Upper lobe of left lung (tissue), 6 donors: ENCODE measurements at regions not wholly inside any gene's neighbourhood (a gene's known extent, or its start where the extent isn't known, plus 50 kb on each side); places are given as distances from the start of the nearest gene placed in this dataset.
A peak's percentile ranks its signal among the peaks of the same experiment; 100 is the strongest.

Experiments used
- ATAC-seq, 2 donors: fragments of 200-7000 bp; cut with Tn5 transposase; one replicate each; pipeline ENCODE4 v1.9.1; 2022; ENCODE audit warnings: mild to moderate bottlenecking in 2 of 2, moderate library complexity in 2 of 2; ENCODE audit not compliant: low FRiP score in 2 of 2
- DNase-seq, 2 donors: peaks; one replicate each; pipeline ENCODE4 v3.0.0-alpha.2; 2019 to 2020
- H3K27ac ChIP-seq, 4 donors: fragments of 200-600 bp; sonication (generic); one replicate each; pipeline ENCODE4 v1.5.1; 2016 to 2019
- H3K27me3 ChIP-seq, 4 donors: fragments of 200-600 bp; sonication (generic); one replicate each; pipeline ENCODE4 v1.5.1; 2017 to 2019
- H3K36me3 ChIP-seq, 4 donors: fragments of 200-600 bp; sonication (generic); one replicate each; pipeline ENCODE4 v1.5.1; 2016 to 2019
- H3K4me1 ChIP-seq, 4 donors: fragments of 200-600 bp; sonication (generic); one replicate each; pipeline ENCODE4 v1.5.1; 2018 to 2019
- H3K4me3 ChIP-seq, 4 donors: fragments of 200-600 bp; sonication (generic); one replicate each; pipeline ENCODE4 v1.5.1; 2017 to 2019; ENCODE audit warnings: mild to moderate bottlenecking in 2 of 4, moderate library complexity in 1 of 4
- H3K9me3 ChIP-seq, 4 donors: fragments of 200-600 bp; sonication (generic); one replicate each; pipeline ENCODE4 v1.5.1; 2018 to 2019
- EP300 ChIP-seq, 4 donors: sonication (generic); formaldehyde crosslinking; IDR thresholded peaks; one replicate each; pipeline ENCODE4 v1.5.1; 2017; ENCODE audit warnings: antibody characterized with exemption in 4 of 4, control low read depth in 2 of 4
- POLR2A ChIP-seq, 4 donors: fragments of 450-650 bp; IDR thresholded peaks; one replicate each; pipeline ENCODE4 v1.5.1; 2016 to 2017; ENCODE audit warnings: antibody characterized with exemption in 4 of 4, mild to moderate bottlenecking in 2 of 4
- POLR2AphosphoS5 ChIP-seq, 2 donors: sonication (generic); formaldehyde crosslinking; IDR thresholded peaks; one replicate each; pipeline ENCODE4 v1.5.1; 2017; ENCODE audit warnings: antibody characterized with exemption in 2 of 2
- WGBS, 2 donors: methylation state at CpG; one replicate each; pipeline ENCODE4 v1.1.5; 2017 to 2018; 5-methylcytosine and 5-hydroxymethylcytosine counted together
- TF ChIP-seq, protein P1 (sequence below), 6 experiments: fragments of 450-650 bp in 4 of 6; fragments of 200-600 bp in 2 of 6; sonication (generic) in 2 of 6; IDR thresholded peaks; one replicate each; pipeline ENCODE4 v1.5.1; 2016 to 2019; ENCODE audit warnings: antibody characterized with exemption in 6 of 6
- donor health status: DM: no; HTN: no; CAD: no; lungs with moderate emphysema.
- donor health status: DM: no; HTN: yes; CAD: no; lungs with severe emphysema.

GRCh38 chr17:36661047-36661666 is 59.8 kb downstream of the MRM1 start:
- DNase-seq (no peak), ATAC-seq (no peak)
- H3K4me3 ChIP-seq = no peak overlapping the region
- H3K9me3 ChIP-seq = no peaks in the 10 kb centered on the region
- TF ChIP-seq EP300 (IDR thresholded peaks at IDR 0.05) = no peak
- no peak for TF ChIP-seq POLR2A (IDR thresholded peaks at IDR 0.05)
- no peak for TF ChIP-seq POLR2AphosphoS5 (IDR thresholded peaks at IDR 0.05)
- TF ChIP-seq, protein P1, sequence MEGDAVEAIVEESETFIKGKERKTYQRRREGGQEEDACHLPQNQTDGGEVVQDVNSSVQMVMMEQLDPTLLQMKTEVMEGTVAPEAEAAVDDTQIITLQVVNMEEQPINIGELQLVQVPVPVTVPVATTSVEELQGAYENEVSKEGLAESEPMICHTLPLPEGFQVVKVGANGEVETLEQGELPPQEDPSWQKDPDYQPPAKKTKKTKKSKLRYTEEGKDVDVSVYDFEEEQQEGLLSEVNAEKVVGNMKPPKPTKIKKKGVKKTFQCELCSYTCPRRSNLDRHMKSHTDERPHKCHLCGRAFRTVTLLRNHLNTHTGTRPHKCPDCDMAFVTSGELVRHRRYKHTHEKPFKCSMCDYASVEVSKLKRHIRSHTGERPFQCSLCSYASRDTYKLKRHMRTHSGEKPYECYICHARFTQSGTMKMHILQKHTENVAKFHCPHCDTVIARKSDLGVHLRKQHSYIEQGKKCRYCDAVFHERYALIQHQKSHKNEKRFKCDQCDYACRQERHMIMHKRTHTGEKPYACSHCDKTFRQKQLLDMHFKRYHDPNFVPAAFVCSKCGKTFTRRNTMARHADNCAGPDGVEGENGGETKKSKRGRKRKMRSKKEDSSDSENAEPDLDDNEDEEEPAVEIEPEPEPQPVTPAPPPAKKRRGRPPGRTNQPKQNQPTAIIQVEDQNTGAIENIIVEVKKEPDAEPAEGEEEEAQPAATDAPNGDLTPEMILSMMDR (IDR thresholded peaks at IDR 0.05) = no peak
- H3K27ac ChIP-seq = no peak overlapping the region
- no peaks in the 10 kb centered on the region for H3K36me3 ChIP-seq
- peaks cover 6 to 9% (median 8%) of the 10 kb centered on the region in 4 donors for H3K4me1 ChIP-seq
- WGBS, 2 donors = 42 to 44% methylated on average over 21 of the region's 21 CpGs
- peaks cover 0 to 6% (median 2%) of the 10 kb centered on the region in 4 donors for H3K27me3 ChIP-seq

- no peak for TF ChIP-seq POLR2A (IDR thresholded peaks at IDR 0.05)
- TF ChIP-seq POLR2AphosphoS5 (IDR thresholded peaks at IDR 0.05) = no peak
- TF ChIP-seq EP300 (IDR thresholded peaks at IDR 0.05) = no peak
- TF ChIP-seq, protein P1 (IDR thresholded peaks at IDR 0.05) = no peak
- 87 to 88% methylated on average over 5 to 9 of the region's 9 CpGs for WGBS, 2 donors
- ATAC-seq (no peak), DNase-seq (no peak)
- no peaks in the 10 kb centered on the region for H3K36me3 ChIP-seq
- H3K27ac ChIP-seq = no peak overlapping the region
- peaks cover 0 to 6% (median 2%) of the 10 kb centered on the region in 4 donors for H3K27me3 ChIP-seq
- H3K9me3 ChIP-seq = no peaks in the 10 kb centered on the region
- H3K4me3 ChIP-seq = no peak overlapping the region
- peaks cover 6 to 9% (median 8%) of the 10 kb centered on the region in 4 donors for H3K4me1 ChIP-seq
Measured at GRCh38 chr17:36661688-36662087, 60.3 kb downstream of the MRM1 start.

DNA sequence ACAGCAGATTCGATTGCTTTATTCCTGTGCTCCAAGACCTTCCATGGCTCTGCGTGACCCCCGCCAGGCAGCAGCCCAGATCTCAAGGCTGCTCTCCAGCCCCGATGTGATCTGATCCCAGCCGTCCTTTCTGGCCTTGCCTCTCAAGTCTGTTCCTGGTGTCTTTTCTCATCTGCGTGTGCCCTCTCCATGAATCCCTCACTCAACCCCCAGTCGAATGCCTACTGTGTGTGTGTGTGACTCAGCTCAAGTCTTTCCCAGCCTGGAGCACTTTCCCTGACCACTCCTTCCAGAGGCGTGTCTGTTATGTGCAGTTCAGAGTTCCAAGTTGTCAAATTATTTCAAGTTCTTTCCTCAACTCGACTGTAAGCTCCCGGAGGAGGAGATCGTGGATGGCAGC is 64.0 kb downstream of the MRM1 start:
- DNase-seq (no peak), ATAC-seq (no peak)
- WGBS, 2 donors = 64 to 72% methylated on average over 11 of the region's 11 CpGs
- Histone ChIP-seq H3K4me3 (no peak overlapping the region), H3K27ac (no peak overlapping the region), H3K36me3 (no peaks in the 10 kb centered on the region), H3K4me1 (no peaks in the 10 kb centered on the region), H3K9me3 (no peaks in the 10 kb centered on the region), H3K27me3 (no peaks in the 10 kb centered on the region)
- TF ChIP-seq EP300 (IDR thresholded peaks at IDR 0.05) (no peak), POLR2AphosphoS5 (IDR thresholded peaks at IDR 0.05) (no peak), POLR2A (IDR thresholded peaks at IDR 0.05) (no peak)
- TF ChIP-seq, protein P1 (IDR thresholded peaks at IDR 0.05) = no peak

DNA sequence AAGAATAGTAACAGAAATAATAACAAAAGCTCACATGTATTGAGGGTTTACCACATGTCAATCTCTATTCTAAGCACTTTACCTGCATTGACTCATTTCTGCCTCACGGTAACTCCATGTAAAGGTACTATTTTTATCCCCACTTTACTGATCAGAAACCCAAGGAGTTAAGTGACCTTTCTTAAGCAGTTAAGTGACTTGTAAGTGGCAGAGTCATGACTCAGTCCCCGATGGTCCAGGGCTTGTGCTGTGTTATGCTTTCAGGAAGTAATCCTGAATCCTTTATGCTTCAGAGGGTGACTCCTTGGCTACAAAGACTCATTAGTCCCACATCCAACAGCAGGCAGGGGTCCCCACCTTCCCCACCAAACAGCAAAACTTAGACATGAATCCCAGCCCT is 66.5 kb downstream of the MRM1 start:
- no peaks in the 10 kb centered on the region for H3K27me3 ChIP-seq
- no peak overlapping the region for H3K4me3 ChIP-seq
- 40 to 51% methylated on average over 2 of the region's 2 CpGs for whole genome bisulfite sequencing, 2 donors
- H3K9me3 ChIP-seq = no peaks in the 10 kb centered on the region
- DNase-seq (peak in 1 of 2 donors; percentile 32), ATAC-seq (no peak)
- TF ChIP-seq, protein P1 (IDR thresholded peaks at IDR 0.05) = no peak
- H3K4me1 ChIP-seq = no peaks in the 10 kb centered on the region
- no peaks in the 10 kb centered on the region for H3K36me3 ChIP-seq
- H3K27ac ChIP-seq = no peak overlapping the region

- WGBS, 2 donors = 79 to 85% methylated on average over 1 of the region's 1 CpG
- TF ChIP-seq, protein P1 (IDR thresholded peaks at IDR 0.05) = no peak
- TF ChIP-seq EP300 (IDR thresholded peaks at IDR 0.05) = no peak
- TF ChIP-seq POLR2A (IDR thresholded peaks at IDR 0.05) = no peak
- no peak for TF ChIP-seq POLR2AphosphoS5 (IDR thresholded peaks at IDR 0.05)
- H3K4me1 ChIP-seq = no peaks in the 10 kb centered on the region
- H3K27ac ChIP-seq = no peak overlapping the region
- no peak overlapping the region for H3K4me3 ChIP-seq
- no peak for ATAC-seq
- no peak for DNase-seq
- no peaks in the 10 kb centered on the region for H3K36me3 ChIP-seq
- H3K9me3 ChIP-seq = no peaks in the 10 kb centered on the region
- no peaks in the 10 kb centered on the region for H3K27me3 ChIP-seq
Measured at GRCh38 chr17:36668824-36669223, 67.4 kb downstream of the MRM1 start.
